GM23248 (cell line): ENCODE measurements at regions not wholly inside any gene's neighbourhood (a gene's known extent, or its start where the extent isn't known, plus 50 kb on each side); places are given as distances from the start of the nearest gene placed in this dataset.

ENCODE experiments used
- EZH2 ChIP-seq: fragments of 200-600 bp; sonication (generic); IDR thresholded peaks from 2 replicates; pipeline ENCODE4 v1.6.1; 2018; ENCODE audit warnings: antibody characterized with exemption, mild to moderate bottlenecking; ENCODE audit not compliant: insufficient read depth, poor library complexity, severe bottlenecking
- EZH2phosphoT487 ChIP-seq: fragments of 200-600 bp; sonication (generic); IDR thresholded peaks from 2 replicates; pipeline ENCODE4 v1.6.1; 2018; ENCODE audit warnings: antibody characterized with exemption, moderate library complexity, mild to moderate bottlenecking, low read depth; ENCODE audit not compliant: insufficient read depth

DNA sequence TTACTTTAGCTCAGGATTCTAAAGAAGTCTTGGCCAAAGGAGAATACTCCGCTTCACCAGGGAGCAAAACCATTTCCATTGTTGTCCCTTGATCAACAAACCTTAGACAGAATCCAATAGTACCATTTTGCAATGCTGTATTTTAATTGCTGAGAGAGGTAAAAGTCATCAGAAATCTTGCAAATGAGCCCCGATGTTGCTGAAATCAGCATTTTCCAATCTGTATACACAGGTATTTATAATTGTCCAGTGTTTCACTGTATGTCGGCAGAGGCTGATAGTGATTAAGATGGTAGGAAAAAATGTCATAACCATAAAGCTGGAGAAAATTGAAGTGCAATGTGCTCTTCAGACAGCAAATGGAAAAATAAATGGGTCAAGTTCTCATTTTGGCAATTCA, 170.0 kb upstream of the ARL4C start:
- TF ChIP-seq EZH2 (no peak), EZH2phosphoT487 (no peak)
